ENCODE measurements at regions not wholly inside any gene's neighbourhood (a gene's known extent, or its start where the extent isn't known, plus 50 kb on each side); places are given as distances from the start of the nearest gene placed in this dataset.

GRCh38 chr1:38568061-38568857, 291.3 kb downstream of the RRAGC start:
- DNase-seq (ENCODE audit: low spot score) (no peak), ATAC-seq (no peak)
- TF ChIP-seq POLR2AphosphoS5 (IDR thresholded peaks at IDR 0.05; ENCODE audit: low read depth) = no peak
- no peak for TF ChIP-seq REST (IDR thresholded peaks at IDR 0.05; ENCODE audit: unreplicated experiment)
- TF ChIP-seq ZNF114 (CRISPR knock-in tag; IDR thresholded peaks at IDR 0.05) = no peak
- no peak for TF ChIP-seq ZNF331 (CRISPR knock-in tag; IDR thresholded peaks at IDR 0.05; ENCODE audit: low read depth)
- TF ChIP-seq STAT1 (IDR thresholded peaks at IDR 0.05; ENCODE audit: unreplicated experiment) = no peak
- TF ChIP-seq ZNF462 (CRISPR knock-in tag; IDR thresholded peaks at IDR 0.05) = no peak
- TF ChIP-seq NANOG (IDR thresholded peaks at IDR 0.05; ENCODE audit: borderline replicate concordance) = no peak
- TF ChIP-seq CREB1 (CRISPR knock-in tag; IDR thresholded peaks at IDR 0.05; ENCODE audit: low read depth) = no peak
- TF ChIP-seq ETS1 (IDR thresholded peaks at IDR 0.05) = no peak
- no peak for TF ChIP-seq EZH2phosphoT487 (IDR thresholded peaks at IDR 0.05; ENCODE audit: unreplicated experiment)
- no peak for TF ChIP-seq EZH2 (IDR thresholded peaks at IDR 0.05; ENCODE audit: low read depth, unreplicated experiment)
- no peak overlapping the region for H3K4me3 ChIP-seq
- H3K36me3 Mint-ChIP-seq (ENCODE audit: low read depth) = no peaks in the 10 kb centered on the region
- H3F3A ChIP-seq (replicated peaks; ENCODE audit: low read depth) = no peaks in the 10 kb centered on the region
- H3K4me3 Mint-ChIP-seq = no peak overlapping the region
- no peaks in the 10 kb centered on the region for H3K79me2 ChIP-seq (replicated peaks; ENCODE audit: insufficient read depth)
- H3K4me1 Mint-ChIP-seq = peaks cover 7% of the 10 kb centered on the region
- no peak overlapping the region for H2AFZ ChIP-seq
- H3K27me3 Mint-ChIP-seq (ENCODE audit: insufficient read depth, low read depth, poor library complexity) = peaks cover 3% of the 10 kb centered on the region
- H3K27ac ChIP-seq (ENCODE audit: low read depth) = no peak overlapping the region
- H3K36me3 ChIP-seq (ENCODE audit: insufficient read depth) = no peaks in the 10 kb centered on the region
- H3K27me3 ChIP-seq (ENCODE audit: insufficient read depth) = no peaks in the 10 kb centered on the region
- H3K4me2 ChIP-seq = no peak overlapping the region
- no peaks in the 10 kb centered on the region for H3K4me1 ChIP-seq (ENCODE audit: insufficient read depth)
- H3K9me3 Mint-ChIP-seq = no peaks in the 10 kb centered on the region
- no peak overlapping the region for H3K27ac Mint-ChIP-seq
- 0 out of 2 replicates have a peak, but pooled peaks cover 3% of the 10 kb centered on the region for H4K20me1 ChIP-seq (replicated peaks; ENCODE audit: insufficient read depth)
- H3K9me2 ChIP-seq (ENCODE audit: insufficient read depth) = no peaks in the 10 kb centered on the region

Data from GM23338 (cell line).